H1 (cell line): ENCODE measurements at regions not wholly inside any gene's neighbourhood (a gene's known extent, or its start where the extent isn't known, plus 50 kb on each side); places are given as distances from the start of the nearest gene placed in this dataset.

Experiments
- CBX8 ChIP-seq: fragments of 300-800, 300-1000 bp; sonication (generic); IDR thresholded peaks from 2 replicates; pipeline ENCODE4 v1.7.1; 2016; ENCODE audit warnings: low read depth, low read length, borderline replicate concordance
- CHD7 ChIP-seq: fragments of 300-600 bp; sonication (generic); IDR thresholded peaks from 2 replicates; pipeline ENCODE4 v1.7.1; 2012; ENCODE audit warnings: low read length, moderate library complexity, mild to moderate bottlenecking, inconsistent platforms; ENCODE audit not compliant: insufficient replicate concordance
- EGR1 ChIP-seq: IDR thresholded peaks from 2 replicates; pipeline ENCODE4 v1.6.1; 2011; ENCODE audit warnings: low read depth, low read length, borderline replicate concordance
- GABPA ChIP-seq: IDR thresholded peaks from 2 replicates; pipeline ENCODE4 v1.6.1; 2011; ENCODE audit warnings: mild to moderate bottlenecking, low read length, moderate library complexity, borderline replicate concordance; ENCODE audit not compliant: insufficient read depth
- SUZ12 ChIP-seq: fragments of 200-600 bp; sonication (generic); IDR thresholded peaks from 2 replicates; pipeline ENCODE4 v1.6.1; 2012; ENCODE audit warnings: mild to moderate bottlenecking, inconsistent platforms, low read length, moderate library complexity, mixed read lengths

GRCh38 chr7:10257438-10257837 lies 716.2 kb upstream of the PHF14 start (continued):
- TF ChIP-seq CHD7 (no peak), SUZ12 (no peak), CBX8 (no peak), GABPA (no peak), EGR1 (no peak)
